HuH-7.5 (cell line): ENCODE measurements at regions not wholly inside any gene's neighbourhood (a gene's known extent, or its start where the extent isn't known, plus 50 kb on each side); places are given as distances from the start of the nearest gene placed in this dataset.

Source experiments
- DNase-seq: peaks from one replicate; pipeline ENCODE4 v3.0.0; 2011; ENCODE audit warnings: low spot score

DNA sequence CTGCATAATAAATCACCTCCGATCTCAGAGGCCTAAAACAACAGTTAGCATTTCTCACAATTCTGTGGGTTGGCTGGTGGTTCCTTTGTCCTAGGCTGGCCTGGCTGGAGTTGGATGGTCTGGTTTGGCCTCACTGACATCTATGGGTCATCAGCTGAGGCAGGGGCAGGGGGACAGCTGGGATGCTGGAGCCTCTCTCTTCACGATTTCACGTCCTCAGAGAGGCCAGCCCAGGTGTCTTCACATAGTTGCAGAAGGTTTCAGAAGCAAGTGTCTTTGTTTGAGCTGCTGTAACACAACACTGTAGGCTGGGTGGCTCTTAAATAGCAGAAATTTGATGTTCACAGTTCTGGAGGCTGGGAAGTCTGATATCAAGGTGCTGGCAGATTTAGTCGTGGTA, 155.5 kb upstream of the CACNA1E start:
- DNase-seq = no peak

DNA sequence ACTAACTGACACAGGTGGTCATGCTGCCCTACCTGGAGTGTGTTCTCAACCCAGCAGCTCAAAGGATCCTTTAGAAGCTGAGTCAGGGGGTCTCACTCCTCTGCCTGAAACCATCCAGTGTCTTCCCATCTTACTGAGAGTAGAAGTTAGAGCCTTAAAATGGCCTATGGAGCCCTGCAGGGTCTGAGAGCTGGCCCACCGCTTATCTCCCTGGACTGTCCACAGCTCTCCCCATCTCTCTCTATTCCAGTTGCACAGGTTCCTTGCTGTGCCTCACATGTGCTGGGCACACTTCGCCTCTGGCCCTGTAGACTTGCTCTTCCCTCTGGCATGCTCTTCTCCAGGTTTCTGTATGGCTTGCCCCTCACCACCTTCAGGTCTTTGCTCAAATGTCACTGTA, 148.6 kb upstream of the CACNA1E start:
- DNase-seq = no peak

DNA sequence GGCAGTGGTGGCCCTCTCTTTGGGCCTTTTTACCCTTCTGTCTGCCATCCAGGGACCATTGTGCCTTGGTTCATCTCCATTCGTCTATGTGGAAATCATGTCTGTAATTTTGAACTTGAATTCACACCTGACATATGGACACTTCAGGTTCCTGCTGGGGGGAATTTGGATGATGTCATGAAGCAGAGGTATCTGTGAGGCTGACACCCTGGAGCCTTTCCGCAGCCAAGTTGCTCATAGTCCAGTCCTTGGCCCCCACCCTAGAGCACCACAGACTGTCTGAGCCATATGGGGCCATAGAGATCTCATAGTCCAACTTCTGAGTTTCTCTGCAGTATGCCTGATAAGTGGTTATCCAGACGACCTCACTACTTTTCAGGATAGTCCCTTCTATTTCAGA, 147.7 kb upstream of the CACNA1E start:
- no peak for DNase-seq

- DNase-seq = no peak
Observed at GRCh38 chr1:181341026-181341632, 142.2 kb upstream of the CACNA1E start.

- DNase-seq = no peak
Observed at GRCh38 chr1:181344091-181344490, 139.2 kb upstream of the CACNA1E start.

GRCh38 chr1:181345146-181345545, 138.2 kb upstream of the CACNA1E start:
- no peak for DNase-seq

DNA sequence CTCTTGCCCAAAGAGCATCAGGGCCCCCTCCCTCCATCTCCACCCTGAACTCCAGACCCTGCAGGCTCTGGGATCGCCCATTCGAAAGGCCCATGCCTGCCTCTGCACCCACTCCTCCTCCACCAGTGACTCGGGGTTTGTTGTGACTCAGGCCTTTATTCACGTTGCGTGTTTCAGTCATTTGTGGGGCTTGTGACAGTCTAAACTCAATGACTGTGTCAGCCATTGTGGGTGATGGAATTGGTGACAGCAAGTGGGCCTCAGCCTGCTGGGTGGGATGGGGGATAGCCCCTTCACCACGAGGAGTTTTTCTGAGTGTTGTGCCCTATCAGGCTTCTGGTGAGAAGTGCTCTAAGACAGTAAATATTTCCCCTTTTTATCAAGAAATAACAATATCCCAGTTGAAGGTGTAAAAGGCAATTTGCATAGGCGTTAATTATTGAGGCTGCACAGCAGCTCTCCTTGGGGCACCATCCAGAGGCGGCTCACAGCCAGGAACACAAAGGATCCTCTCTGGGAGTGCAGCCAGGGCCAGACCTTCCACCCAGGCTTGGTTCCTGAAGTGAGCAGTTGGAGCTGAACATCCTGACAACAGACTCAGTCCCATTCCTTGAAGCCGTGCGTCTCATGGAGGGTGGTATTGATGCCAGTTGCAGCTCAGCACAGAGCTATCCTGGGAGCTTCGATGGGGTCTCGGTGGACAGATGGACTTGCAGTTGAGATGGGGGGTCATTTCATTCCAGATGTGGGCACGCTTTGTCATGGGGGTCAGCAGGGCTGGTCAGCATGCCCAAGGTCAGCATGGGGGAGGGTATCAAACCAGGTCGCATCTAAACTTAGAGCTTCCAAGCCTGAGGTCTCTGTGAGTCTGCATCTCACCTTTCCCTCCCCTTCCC, 135.6 kb upstream of the CACNA1E start:
- no peak for DNase-seq

- DNase-seq = no peak
Observed at GRCh38 chr1:181349512-181349911, 133.8 kb upstream of the CACNA1E start.

GRCh38 chr1:181350131-181350530, 133.2 kb upstream of the CACNA1E start:
- DNase-seq = no peak

GRCh38 chr1:181351740-181352139, 131.6 kb upstream of the CACNA1E start:
- DNase-seq = no peak

- no peak for DNase-seq
Observed at GRCh38 chr1:181352695-181353094, 130.6 kb upstream of the CACNA1E start.

- DNase-seq = no peak
Observed at GRCh38 chr1:181353526-181353925, 129.8 kb upstream of the CACNA1E start.

DNA sequence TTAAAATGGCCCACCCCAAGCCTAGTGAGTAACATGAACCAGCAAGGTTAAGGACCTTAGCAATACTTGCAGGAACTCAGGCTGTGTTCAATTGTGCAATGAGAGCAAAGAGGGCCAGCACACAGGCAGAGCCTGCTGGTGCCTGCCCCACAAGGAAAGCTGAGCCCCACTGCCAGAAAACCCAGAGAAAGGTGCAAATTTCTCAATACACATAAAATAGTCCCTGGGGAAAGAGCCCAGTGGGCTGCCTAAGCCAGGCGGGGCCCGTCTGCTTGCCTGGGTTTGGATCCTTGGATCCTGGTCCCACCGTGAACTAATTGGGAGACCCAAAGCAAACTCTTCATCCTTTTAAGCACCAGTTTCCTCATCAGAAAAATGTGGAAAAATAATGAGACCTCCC, 128.5 kb upstream of the CACNA1E start:
- no peak for DNase-seq

- no peak for DNase-seq
Observed at GRCh38 chr1:181356505-181357340, 126.6 kb upstream of the CACNA1E start.

DNA sequence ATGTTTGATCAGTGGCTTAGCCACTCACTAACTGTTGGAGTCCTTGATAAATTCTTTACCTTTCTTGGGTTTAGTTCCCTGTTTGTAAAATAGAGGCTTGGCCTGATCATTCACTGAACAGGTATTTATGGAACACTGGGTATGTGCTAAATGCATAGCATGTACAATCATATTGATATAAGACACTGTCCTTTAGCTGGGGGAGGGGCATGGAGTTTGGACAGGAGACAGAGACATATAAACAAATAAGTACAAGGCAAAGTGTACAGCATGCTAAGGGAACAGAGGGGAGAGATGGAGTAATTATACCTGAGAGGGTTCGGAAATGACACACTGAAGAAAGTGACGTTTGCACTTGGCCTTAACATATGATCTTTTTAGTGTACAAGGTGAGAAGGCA, 124.3 kb upstream of the CACNA1E start:
- no peak for DNase-seq

- no peak for DNase-seq
Observed at GRCh38 chr1:181364801-181365200, 118.5 kb upstream of the CACNA1E start.

GRCh38 chr1:181366910-181367309, 116.4 kb upstream of the CACNA1E start:
- DNase-seq = no peak

DNA sequence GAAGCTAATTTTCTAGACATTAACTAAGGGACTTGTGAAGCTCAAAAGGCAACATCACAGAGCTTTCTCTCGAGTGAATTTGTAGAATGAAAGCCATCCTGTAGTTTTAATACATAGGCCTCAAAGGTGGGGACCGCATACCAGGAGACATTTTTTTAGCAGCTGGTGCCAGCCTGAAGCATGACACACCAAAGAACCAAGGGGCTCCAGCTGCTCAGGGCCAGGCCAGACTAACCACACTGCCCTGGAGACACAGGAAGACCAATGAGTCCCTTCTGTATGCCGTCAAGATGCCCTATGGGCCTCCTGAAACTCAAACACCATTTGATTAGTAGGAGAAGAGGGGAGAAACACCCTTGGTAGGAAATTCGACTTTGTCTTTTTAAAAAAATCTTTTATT, 113.9 kb upstream of the CACNA1E start:
- no peak for DNase-seq

DNA sequence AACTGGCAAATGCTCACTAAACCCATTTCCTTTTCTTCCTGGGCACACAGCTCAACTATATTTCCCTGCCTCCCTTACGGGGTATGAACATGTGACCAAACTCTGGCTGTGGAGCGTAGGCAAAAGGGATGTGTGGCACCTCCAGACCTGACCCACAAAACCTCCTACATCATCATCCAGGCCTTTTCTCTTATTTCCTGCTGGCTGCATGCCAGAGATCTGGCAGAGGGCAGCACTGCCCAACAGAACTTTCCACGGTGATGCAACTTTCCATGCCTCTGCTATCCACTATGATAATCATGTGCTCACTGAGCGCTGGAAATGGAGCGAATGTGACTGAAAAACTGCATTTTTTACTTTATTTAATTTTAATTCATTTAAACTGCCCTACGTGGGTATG, 99.6 kb upstream of the CACNA1E start:
- DNase-seq = no peak

- DNase-seq = no peak
Observed at GRCh38 chr1:181386340-181386739, 97.0 kb upstream of the CACNA1E start.

DNA sequence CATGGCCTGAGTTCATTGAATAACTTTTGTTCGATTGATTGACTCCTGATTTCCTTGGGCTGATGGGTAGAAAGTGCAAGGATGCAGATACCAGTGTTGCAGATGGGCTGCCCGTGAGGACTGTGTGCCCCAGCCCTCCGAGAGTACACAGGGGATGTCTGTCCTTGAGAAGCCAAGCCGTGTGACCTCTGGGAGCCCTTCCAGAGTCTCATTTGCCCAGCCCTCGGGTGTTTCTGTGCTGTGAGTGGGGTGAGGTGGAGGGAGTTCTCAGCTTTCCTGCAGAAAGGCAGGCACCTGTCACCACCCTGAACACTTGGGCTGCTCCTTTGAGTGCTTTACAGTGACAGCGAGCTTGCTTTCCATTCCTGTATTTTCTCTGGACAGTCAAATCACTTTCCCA, 96.4 kb upstream of the CACNA1E start:
- DNase-seq = no peak

GRCh38 chr1:181387702-181388101, 95.6 kb upstream of the CACNA1E start:
- DNase-seq = no peak
